ENCODE measurements at regions not wholly inside any gene's neighbourhood (a gene's known extent, or its start where the extent isn't known, plus 50 kb on each side); places are given as distances from the start of the nearest gene placed in this dataset.

GRCh38 chr1:31514117-31514516 lies 62.2 kb upstream of the TINAGL1 start:
- dilution Hi-C loops (cut with MboI; ENCODE audit: extremely low pct_ligation_motif_present, low sequenced_read_pairs) (no loop called here), intact Hi-C loops (cut with micrococcal nuclease) (no loop called here)
- TF ChIP-seq MAX (IDR thresholded peaks at IDR 0.05; ENCODE audit: insufficient read depth, insufficient read length) (no peak), JUN (IDR thresholded peaks at IDR 0.05; ENCODE audit: borderline replicate concordance, insufficient read depth, insufficient read length, low read depth) (no peak), GATA2 (IDR thresholded peaks at IDR 0.05; ENCODE audit: insufficient read depth, insufficient read length, low read depth, low read length) (no peak), FOS (IDR thresholded peaks at IDR 0.05; ENCODE audit: borderline replicate concordance, insufficient read depth, low read length) (no peak), POLR2A (IDR thresholded peaks at IDR 0.05; ENCODE audit: low read depth, low read length) (no peak), EZH2 (IDR thresholded peaks at IDR 0.05; ENCODE audit: borderline replicate concordance, low read depth, low read length, severe bottlenecking) (no peak), CTCF (IDR thresholded peaks at IDR 0.05; ENCODE audit: extremely low read depth in 1 of 2, insufficient read depth in 1 of 2, low read depth in 1 of 2, low read length in 2 of 2) (no peak), MYC (IDR thresholded peaks at IDR 0.05; ENCODE audit: low read depth, low read length) (no peak), POLR2AphosphoS5 (IDR thresholded peaks at IDR 0.05; ENCODE audit: insufficient read depth, low read depth, low read length) (no peak)
- no peaks in the 10 kb centered on the region for H3K9me3 ChIP-seq (replicated peaks; ENCODE audit: control insufficient read depth, insufficient read depth, low read length)
- no peaks in the 10 kb centered on the region for H3K36me3 ChIP-seq (ENCODE audit: control insufficient read depth in 2 of 2, extremely low read depth in 1 of 2, insufficient read depth in 2 of 2, low read length in 2 of 2)
- DNase-seq (ENCODE audit: low read depth, low spot score) (no peak), FAIRE-seq (no peak)
- H4K20me1 ChIP-seq (replicated peaks; ENCODE audit: control insufficient read depth, extremely low read depth, insufficient read depth, low read length): no peaks in the 10 kb centered on the region
- no peaks in the 10 kb centered on the region for H3K9me1 ChIP-seq (replicated peaks; ENCODE audit: control insufficient read depth, extremely low read depth, insufficient read depth, low read length)
- H3K4me3 ChIP-seq (replicated peaks in 1 of 3; ENCODE audit: insufficient read depth in 1 of 3, low read depth in 1 of 3, low read length in 3 of 3): no peak overlapping the region
- H3K4me2 ChIP-seq (ENCODE audit: insufficient read depth, low read length): no peak overlapping the region
- ChIA-PET CTCF (no interaction called here), POLR2A (no interaction called here)
- H3K27me3 ChIP-seq (ENCODE audit: control insufficient read depth in 2 of 2, insufficient read depth in 2 of 2, low read length in 2 of 2): peaks cover 0 to 2% of the 10 kb centered on the region in 2 experiments
- no TSS peak for BruUV-seq (replicated peaks)
- H2AFZ ChIP-seq (ENCODE audit: low read depth, low read length): no peak overlapping the region
- H3K79me2 ChIP-seq (ENCODE audit: control insufficient read depth, insufficient read depth, low read length): no peaks in the 10 kb centered on the region
- no peak overlapping the region for H3K27ac ChIP-seq (ENCODE audit: insufficient read depth, low read depth, low read length)
- H3K4me1 ChIP-seq (ENCODE audit: control insufficient read depth, extremely low read depth, insufficient read depth, low read length): no peaks in the 10 kb centered on the region
- H3K9ac ChIP-seq (replicated peaks; ENCODE audit: extremely low read depth, insufficient read depth, low read length): no peak overlapping the region
